ENCODE measurements at regions not wholly inside any gene's neighbourhood (a gene's known extent, or its start where the extent isn't known, plus 50 kb on each side); places are given as distances from the start of the nearest gene placed in this dataset.

DNA sequence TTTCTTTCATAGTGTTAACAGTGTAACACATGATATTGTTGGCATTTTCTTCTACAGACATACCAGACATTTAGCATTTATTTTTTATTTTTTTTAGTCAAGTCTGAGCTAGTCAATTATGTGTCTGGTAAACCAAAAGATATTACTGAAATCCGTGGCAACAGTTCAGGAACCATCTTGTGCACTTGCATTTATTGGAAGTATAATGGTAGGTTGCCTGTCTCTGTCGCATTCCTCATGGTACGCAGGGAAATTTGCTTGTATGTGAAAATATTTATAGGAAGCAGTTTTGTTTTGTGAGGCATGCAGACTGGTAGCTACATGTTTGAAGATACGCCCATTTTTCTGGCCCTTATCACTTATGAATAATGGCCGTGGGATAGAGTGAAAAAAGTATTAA, 186.1 kb upstream of the SLC38A2 start:
- H3K9me3 ChIP-seq (ENCODE audit: control insufficient read depth, insufficient read depth, low read depth, low read length) = no peaks in the 10 kb centered on the region
- H3K27me3 ChIP-seq (ENCODE audit: control insufficient read depth, insufficient read depth, low read length) = no peaks in the 10 kb centered on the region
- no peaks in the 10 kb centered on the region for H3K79me2 ChIP-seq (ENCODE audit: control insufficient read depth, insufficient read depth, low read length)
- no peak overlapping the region for H2AFZ ChIP-seq (ENCODE audit: low read length)
- peaks cover 11% of the 10 kb centered on the region for H3K4me1 ChIP-seq (ENCODE audit: control insufficient read depth, extremely low read depth, insufficient read depth, low read length)
- no peak overlapping the region for H3K4me3 ChIP-seq (replicated peaks in 1 of 4; ENCODE audit: control extremely low read depth in 1 of 4, insufficient read depth in 1 of 4, low read depth in 3 of 4, low read length in 4 of 4)
- peak overlapping the region; percentile 91 for H3K27ac ChIP-seq (ENCODE audit: insufficient read depth, low read length)
- TF ChIP-seq, protein P1, sequence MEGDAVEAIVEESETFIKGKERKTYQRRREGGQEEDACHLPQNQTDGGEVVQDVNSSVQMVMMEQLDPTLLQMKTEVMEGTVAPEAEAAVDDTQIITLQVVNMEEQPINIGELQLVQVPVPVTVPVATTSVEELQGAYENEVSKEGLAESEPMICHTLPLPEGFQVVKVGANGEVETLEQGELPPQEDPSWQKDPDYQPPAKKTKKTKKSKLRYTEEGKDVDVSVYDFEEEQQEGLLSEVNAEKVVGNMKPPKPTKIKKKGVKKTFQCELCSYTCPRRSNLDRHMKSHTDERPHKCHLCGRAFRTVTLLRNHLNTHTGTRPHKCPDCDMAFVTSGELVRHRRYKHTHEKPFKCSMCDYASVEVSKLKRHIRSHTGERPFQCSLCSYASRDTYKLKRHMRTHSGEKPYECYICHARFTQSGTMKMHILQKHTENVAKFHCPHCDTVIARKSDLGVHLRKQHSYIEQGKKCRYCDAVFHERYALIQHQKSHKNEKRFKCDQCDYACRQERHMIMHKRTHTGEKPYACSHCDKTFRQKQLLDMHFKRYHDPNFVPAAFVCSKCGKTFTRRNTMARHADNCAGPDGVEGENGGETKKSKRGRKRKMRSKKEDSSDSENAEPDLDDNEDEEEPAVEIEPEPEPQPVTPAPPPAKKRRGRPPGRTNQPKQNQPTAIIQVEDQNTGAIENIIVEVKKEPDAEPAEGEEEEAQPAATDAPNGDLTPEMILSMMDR (conservative IDR thresholded peaks at IDR 0.05 in 1 of 2, IDR thresholded peaks at IDR 0.05 in 1 of 2; ENCODE audit: low read depth in 1 of 2, low read length in 2 of 2) = no peak
- no peak for TF ChIP-seq EZH2 (IDR thresholded peaks at IDR 0.05; ENCODE audit: low read length, missing control alignments)
- H3K4me2 ChIP-seq (ENCODE audit: extremely low read depth, insufficient read depth, low read length) = no peak overlapping the region
- no peak overlapping the region for H3K9ac ChIP-seq (ENCODE audit: insufficient read depth, low read length)
- DNase-seq (ENCODE audit: low read depth in 2 of 2) = peak in 1 of 2 donors; percentile 22
- H4K20me1 ChIP-seq (ENCODE audit: control insufficient read depth, extremely low read depth, insufficient read depth, low read length) = no peaks in the 10 kb centered on the region
- H3K36me3 ChIP-seq (ENCODE audit: control insufficient read depth, insufficient read depth, low read length) = no peaks in the 10 kb centered on the region

DNA sequence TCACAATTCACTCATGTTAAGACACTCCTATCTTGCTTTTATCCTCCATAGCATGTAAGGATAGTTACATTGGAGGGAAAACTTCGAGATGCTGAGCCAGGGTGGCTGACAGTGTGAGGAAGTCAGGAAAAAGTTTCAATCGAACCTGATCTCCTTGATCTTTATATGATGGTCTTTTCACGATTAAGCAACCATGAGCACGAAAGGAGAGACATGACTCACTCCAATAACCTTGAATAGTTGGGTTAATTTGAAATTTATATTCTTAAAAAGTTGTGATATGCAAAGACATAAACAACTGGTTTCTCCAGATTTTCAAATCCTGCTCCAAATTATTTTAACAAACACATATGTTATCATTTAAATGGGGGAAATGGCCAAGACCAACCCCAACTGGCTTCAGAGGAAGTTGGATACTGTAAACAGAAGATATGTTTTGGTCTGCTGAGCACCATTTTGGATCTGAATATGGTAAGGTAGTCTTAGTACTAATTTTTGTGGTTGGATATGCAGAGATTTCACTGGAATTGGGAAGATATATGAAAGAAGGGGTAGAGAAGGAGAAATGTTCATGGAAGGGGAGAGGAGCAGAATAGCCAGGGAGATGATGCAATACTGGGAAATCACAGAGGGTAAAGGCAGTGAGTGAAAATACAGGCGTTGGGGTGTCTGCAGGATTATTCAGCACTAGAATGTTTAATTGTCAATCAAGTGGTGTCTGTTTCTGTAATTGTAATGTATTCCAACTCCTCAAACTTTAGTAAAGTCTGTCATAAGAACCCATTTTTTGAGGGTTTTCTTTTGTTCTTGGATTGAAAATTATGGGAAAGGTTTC, 185.2 kb upstream of the SLC38A2 start:
- Histone ChIP-seq H3K9ac (ENCODE audit: insufficient read depth, low read length) (no peak overlapping the region), H3K4me2 (ENCODE audit: extremely low read depth, insufficient read depth, low read length) (peak overlapping the region; percentile 13), H4K20me1 (ENCODE audit: control insufficient read depth, extremely low read depth, insufficient read depth, low read length) (no peaks in the 10 kb centered on the region), H3K79me2 (ENCODE audit: control insufficient read depth, insufficient read depth, low read length) (no peaks in the 10 kb centered on the region), H3K27me3 (ENCODE audit: control insufficient read depth, insufficient read depth, low read length) (no peaks in the 10 kb centered on the region), H3K27ac (ENCODE audit: insufficient read depth, low read length) (peak overlapping the region; percentile 91), H3K9me3 (ENCODE audit: control insufficient read depth, insufficient read depth, low read depth, low read length) (no peaks in the 10 kb centered on the region), H3K4me3 (replicated peaks in 1 of 4; ENCODE audit: control extremely low read depth in 1 of 4, insufficient read depth in 1 of 4, low read depth in 3 of 4, low read length in 4 of 4) (no peak overlapping the region), H3K36me3 (ENCODE audit: control insufficient read depth, insufficient read depth, low read length) (no peaks in the 10 kb centered on the region), H3K4me1 (ENCODE audit: control insufficient read depth, extremely low read depth, insufficient read depth, low read length) (peaks cover 18% of the 10 kb centered on the region), H2AFZ (ENCODE audit: low read length) (no peak overlapping the region)
- peak; percentile 25 to 49 for DNase-seq (ENCODE audit: low read depth in 2 of 2)
- no peak for TF ChIP-seq EZH2 (IDR thresholded peaks at IDR 0.05; ENCODE audit: low read length, missing control alignments)
- TF ChIP-seq, protein P1 (conservative IDR thresholded peaks at IDR 0.05 in 1 of 2, IDR thresholded peaks at IDR 0.05 in 1 of 2; ENCODE audit: low read depth in 1 of 2, low read length in 2 of 2) = no peak

DNA sequence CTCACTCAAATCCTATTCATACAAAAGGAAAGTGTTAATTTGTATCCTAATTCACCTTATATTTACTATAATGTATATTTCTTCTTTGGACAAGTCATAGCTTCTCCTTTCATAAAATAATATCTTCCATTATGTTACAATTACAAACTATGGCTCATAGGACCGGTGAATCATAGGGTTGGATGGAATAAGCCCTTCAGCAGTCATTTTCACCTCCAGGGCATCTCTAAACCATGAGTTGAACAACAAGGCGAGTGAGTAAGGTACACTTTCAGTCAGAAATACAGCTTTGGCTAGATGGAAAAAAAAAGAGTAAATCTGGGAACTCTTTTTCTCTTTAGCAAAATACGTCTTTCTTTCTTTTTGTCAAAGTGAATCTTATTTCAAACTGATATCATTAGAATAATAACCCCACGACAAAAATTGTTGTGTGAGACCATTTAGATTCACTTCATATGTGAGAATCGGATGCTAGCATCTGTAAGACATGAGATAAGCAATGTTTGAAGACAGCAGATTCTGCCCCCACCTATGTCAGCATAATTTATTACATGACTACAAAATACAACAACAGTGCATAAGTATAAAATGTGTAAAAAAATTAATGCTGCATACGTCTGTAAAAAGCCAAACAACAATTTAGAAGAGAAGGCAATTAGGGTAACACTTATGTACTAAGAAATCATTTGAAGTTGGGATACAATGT, 184.4 kb upstream of the SLC38A2 start:
- H4K20me1 ChIP-seq (ENCODE audit: control insufficient read depth, extremely low read depth, insufficient read depth, low read length) = no peaks in the 10 kb centered on the region
- H3K27ac ChIP-seq (ENCODE audit: insufficient read depth, low read length) = peak overlapping the region; percentile 91
- no peak overlapping the region for H3K4me3 ChIP-seq (replicated peaks in 1 of 4; ENCODE audit: control extremely low read depth in 1 of 4, insufficient read depth in 1 of 4, low read depth in 3 of 4, low read length in 4 of 4)
- H2AFZ ChIP-seq (ENCODE audit: low read length) = no peak overlapping the region
- H3K4me2 ChIP-seq (ENCODE audit: extremely low read depth, insufficient read depth, low read length) = peak overlapping the region; percentile 56
- H3K79me2 ChIP-seq (ENCODE audit: control insufficient read depth, insufficient read depth, low read length) = no peaks in the 10 kb centered on the region
- no peaks in the 10 kb centered on the region for H3K9me3 ChIP-seq (ENCODE audit: control insufficient read depth, insufficient read depth, low read depth, low read length)
- H3K36me3 ChIP-seq (ENCODE audit: control insufficient read depth, insufficient read depth, low read length) = no peaks in the 10 kb centered on the region
- TF ChIP-seq, protein P1 (conservative IDR thresholded peaks at IDR 0.05 in 1 of 2, IDR thresholded peaks at IDR 0.05 in 1 of 2; ENCODE audit: low read depth in 1 of 2, low read length in 2 of 2) = no peak
- TF ChIP-seq EZH2 (IDR thresholded peaks at IDR 0.05; ENCODE audit: low read length, missing control alignments) = no peak
- DNase-seq (ENCODE audit: low read depth in 2 of 2) = peak; percentile 67 to 90
- no peak overlapping the region for H3K9ac ChIP-seq (ENCODE audit: insufficient read depth, low read length)
- H3K4me1 ChIP-seq (ENCODE audit: control insufficient read depth, extremely low read depth, insufficient read depth, low read length) = peaks cover 18% of the 10 kb centered on the region
- no peaks in the 10 kb centered on the region for H3K27me3 ChIP-seq (ENCODE audit: control insufficient read depth, insufficient read depth, low read length)
